MM.1S (cell line): ENCODE measurements at regions not wholly inside any gene's neighbourhood (a gene's known extent, or its start where the extent isn't known, plus 50 kb on each side); places are given as distances from the start of the nearest gene placed in this dataset.

Source experiments
- EZH2 ChIP-seq: fragments of 300-600 bp; sonication (generic); optimal IDR thresholded peaks from 2 replicates; pipeline ENCODE3; 2017; ENCODE audit warnings: low read depth, mild to moderate bottlenecking, antibody characterized with exemption, low read length, mixed read lengths
- EZH2phosphoT487 ChIP-seq: fragments of 300-600 bp; sonication (generic); IDR thresholded peaks from 2 replicates; pipeline ENCODE4 v1.6.1; 2018; ENCODE audit warnings: antibody characterized with exemption, low read length
- TF ChIP-seq, protein P1 (sequence below): fragments of 300-600 bp; sonication (generic); IDR thresholded peaks from 2 replicates; pipeline ENCODE4 v1.5.1; 2016; ENCODE audit warnings: antibody characterized with exemption, low read length, mixed read lengths

DNA sequence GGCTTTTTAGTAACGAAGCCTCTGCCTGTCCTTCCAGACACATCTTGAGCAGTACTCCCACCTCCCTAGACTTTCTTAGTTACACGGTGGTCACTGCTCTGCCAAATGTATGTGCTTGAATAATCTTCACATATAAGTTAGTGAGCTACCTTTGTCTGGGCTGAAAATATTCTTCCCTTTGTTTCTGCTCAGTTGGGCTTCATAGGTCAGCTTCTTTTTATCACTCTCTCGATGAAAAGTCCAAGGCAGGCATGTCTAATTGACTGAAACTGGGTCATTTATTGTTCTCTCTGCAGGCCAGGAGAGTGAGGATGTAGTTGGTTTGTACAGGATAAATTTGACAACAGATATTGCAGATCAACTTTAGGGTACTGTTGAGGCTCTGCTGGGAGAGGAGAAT is 636.7 kb upstream of the IGFBP3 start:
- TF ChIP-seq, protein P1, sequence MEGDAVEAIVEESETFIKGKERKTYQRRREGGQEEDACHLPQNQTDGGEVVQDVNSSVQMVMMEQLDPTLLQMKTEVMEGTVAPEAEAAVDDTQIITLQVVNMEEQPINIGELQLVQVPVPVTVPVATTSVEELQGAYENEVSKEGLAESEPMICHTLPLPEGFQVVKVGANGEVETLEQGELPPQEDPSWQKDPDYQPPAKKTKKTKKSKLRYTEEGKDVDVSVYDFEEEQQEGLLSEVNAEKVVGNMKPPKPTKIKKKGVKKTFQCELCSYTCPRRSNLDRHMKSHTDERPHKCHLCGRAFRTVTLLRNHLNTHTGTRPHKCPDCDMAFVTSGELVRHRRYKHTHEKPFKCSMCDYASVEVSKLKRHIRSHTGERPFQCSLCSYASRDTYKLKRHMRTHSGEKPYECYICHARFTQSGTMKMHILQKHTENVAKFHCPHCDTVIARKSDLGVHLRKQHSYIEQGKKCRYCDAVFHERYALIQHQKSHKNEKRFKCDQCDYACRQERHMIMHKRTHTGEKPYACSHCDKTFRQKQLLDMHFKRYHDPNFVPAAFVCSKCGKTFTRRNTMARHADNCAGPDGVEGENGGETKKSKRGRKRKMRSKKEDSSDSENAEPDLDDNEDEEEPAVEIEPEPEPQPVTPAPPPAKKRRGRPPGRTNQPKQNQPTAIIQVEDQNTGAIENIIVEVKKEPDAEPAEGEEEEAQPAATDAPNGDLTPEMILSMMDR: no peak
- TF ChIP-seq EZH2: no peak
- TF ChIP-seq EZH2phosphoT487: no peak
